GM23248 (cell line): ENCODE measurements at regions not wholly inside any gene's neighbourhood (a gene's known extent, or its start where the extent isn't known, plus 50 kb on each side); places are given as distances from the start of the nearest gene placed in this dataset.

ENCODE experiments used
- EZH2 ChIP-seq: fragments of 200-600 bp; sonication (generic); IDR thresholded peaks from 2 replicates; pipeline ENCODE4 v1.6.1; 2018; ENCODE audit warnings: antibody characterized with exemption, mild to moderate bottlenecking; ENCODE audit not compliant: insufficient read depth, poor library complexity, severe bottlenecking
- EZH2phosphoT487 ChIP-seq: fragments of 200-600 bp; sonication (generic); IDR thresholded peaks from 2 replicates; pipeline ENCODE4 v1.6.1; 2018; ENCODE audit warnings: antibody characterized with exemption, moderate library complexity, mild to moderate bottlenecking, low read depth; ENCODE audit not compliant: insufficient read depth

DNA sequence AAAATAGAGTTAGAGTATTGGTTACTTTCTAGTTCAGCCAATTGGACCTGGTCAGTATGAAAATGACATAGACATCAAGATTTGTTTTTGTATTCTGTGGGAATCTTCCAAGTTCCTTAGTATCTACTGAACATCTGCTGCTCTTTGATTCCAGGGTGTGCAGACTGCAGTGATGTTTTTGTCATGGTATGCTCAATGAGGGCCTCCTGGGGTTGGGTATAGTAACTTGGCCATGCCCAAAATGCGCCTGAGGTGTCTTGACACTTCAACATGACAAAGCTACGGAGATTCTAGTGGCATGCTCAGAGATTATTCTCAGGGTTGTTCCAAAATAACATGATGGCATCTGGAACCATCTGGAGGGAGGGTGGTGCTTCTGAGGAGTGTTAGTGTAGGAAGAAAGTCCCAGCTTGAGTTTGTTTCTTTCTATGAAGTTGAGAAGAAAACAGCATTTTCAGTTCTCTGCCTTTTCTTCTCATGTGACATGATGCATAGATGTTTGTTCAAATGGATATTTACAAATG lies 313.5 kb upstream of the TBL1XR1 start:
- TF ChIP-seq EZH2phosphoT487 (no peak), EZH2 (no peak)
